Tibial nerve (tissue), 4 donors: ENCODE measurements at regions not wholly inside any gene's neighbourhood (a gene's known extent, or its start where the extent isn't known, plus 50 kb on each side); places are given as distances from the start of the nearest gene placed in this dataset.

ENCODE experiments used
- DNase-seq, 2 donors: peaks; one replicate each; pipeline ENCODE4 v3.0.0-alpha.2; 2019; ENCODE audit warnings: low spot score in 2 of 2
- H3K27ac ChIP-seq, 4 donors: fragments of 200-600 bp; sonication (generic) in 3 of 4; one replicate each; pipeline ENCODE4 v1.5.1; 2017 to 2019; ENCODE audit warnings: mild to moderate bottlenecking in 1 of 4
- H3K27me3 ChIP-seq, 2 donors: fragments of 200-600 bp; sonication (generic) in 1 of 2; one replicate each; pipeline versions ENCODE4 v1.5.1 to v1.6.0; 2017 to 2019
- H3K36me3 ChIP-seq, 3 donors: fragments of 200-600 bp; sonication (generic); one replicate each; pipeline ENCODE4 v1.5.1; 2018 to 2019
- H3K4me1 ChIP-seq, 4 donors: fragments of 200-600 bp; sonication (generic) in 3 of 4; one replicate each; pipeline ENCODE4 v1.5.1; 2017 to 2019
- H3K4me3 ChIP-seq, 4 donors: fragments of 200-600 bp; sonication (generic) in 3 of 4; one replicate each; pipeline ENCODE4 v1.5.1; 2017 to 2019; ENCODE audit warnings: mild to moderate bottlenecking in 1 of 4, moderate library complexity in 1 of 4
- H3K9me3 ChIP-seq, 4 donors: fragments of 200-600 bp; sonication (generic) in 3 of 4; one replicate each; pipeline ENCODE4 v1.5.1; 2017 to 2019
- EP300 ChIP-seq, 2 donors: sonication (generic); formaldehyde crosslinking; IDR thresholded peaks; one replicate each; pipeline ENCODE4 v1.6.1; 2017; ENCODE audit warnings: antibody characterized with exemption in 2 of 2, mild to moderate bottlenecking in 1 of 2
- POLR2A ChIP-seq, 2 donors: fragments of 450-650 bp; IDR thresholded peaks; one replicate each; pipeline ENCODE4 v1.6.1; 2017; ENCODE audit warnings: antibody characterized with exemption in 2 of 2, mild to moderate bottlenecking in 2 of 2, moderate library complexity in 2 of 2
- WGBS, 2 donors: methylation state at CpG; one replicate each; pipeline ENCODE4 v1.1.5; 2018; 5-methylcytosine and 5-hydroxymethylcytosine counted together
- TF ChIP-seq, protein P1 (sequence below), 5 experiments: fragments of 200-600 bp in 3 of 5; fragments of 450-650 bp in 2 of 5; sonication (generic) in 3 of 5; IDR thresholded peaks; one replicate each; pipeline ENCODE4 v1.5.1; 2016 to 2019; ENCODE audit warnings: antibody characterized with exemption in 5 of 5, mild to moderate bottlenecking in 3 of 5, moderate library complexity in 2 of 5

DNA sequence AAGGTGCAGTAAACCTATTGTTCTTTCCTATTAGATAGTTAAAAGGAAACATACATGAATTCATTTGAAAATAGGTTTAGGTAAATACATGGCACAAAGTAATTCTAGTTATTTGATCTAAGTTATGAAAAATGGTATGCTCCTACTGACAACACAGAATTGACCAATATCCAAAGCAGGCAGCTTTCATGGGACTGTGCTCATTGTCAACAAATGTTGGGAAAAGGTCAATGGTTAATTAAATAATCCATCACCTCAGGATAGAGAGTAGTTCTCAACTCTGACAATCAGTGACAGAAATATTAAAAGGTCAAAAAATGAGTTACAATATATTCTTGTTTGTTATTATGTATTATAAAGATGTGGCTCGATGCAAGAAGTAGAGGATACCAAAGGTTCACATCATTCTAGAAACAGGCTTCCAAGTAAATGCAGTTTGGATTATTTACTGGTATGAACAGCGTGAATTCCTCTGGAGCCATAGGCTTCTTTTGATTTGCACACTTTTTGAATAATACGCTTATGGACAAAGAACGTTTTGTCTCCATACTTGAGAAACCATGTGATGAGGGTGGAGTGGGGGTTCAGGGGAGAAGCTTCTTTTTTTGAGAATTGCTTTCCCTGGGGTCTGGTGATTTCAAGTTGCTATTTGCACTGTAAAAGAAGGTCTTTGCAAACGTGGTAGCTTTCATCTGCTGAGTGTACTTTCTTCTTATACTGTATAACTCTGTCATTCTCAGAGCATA lies 422.0 kb upstream of the ZEB2 start:
- H3K36me3 ChIP-seq, result no peaks in the 10 kb centered on the region
- peaks cover 0 to 40% (median 16%) of the 10 kb centered on the region in 4 donors for H3K4me1 ChIP-seq
- no peak for DNase-seq
- H3K27me3 ChIP-seq, result no peaks in the 10 kb centered on the region
- H3K4me3 ChIP-seq, result peak overlapping the region in 1 of 4 donors; percentile 2
- H3K9me3 ChIP-seq, result no peaks in the 10 kb centered on the region
- WGBS, 2 donors, result 47 to 48% methylated on average over 5 of the region's 5 CpGs
- H3K27ac ChIP-seq, result peak overlapping the region in 2 of 4 donors; percentile 40 to 54
- TF ChIP-seq, protein P1, sequence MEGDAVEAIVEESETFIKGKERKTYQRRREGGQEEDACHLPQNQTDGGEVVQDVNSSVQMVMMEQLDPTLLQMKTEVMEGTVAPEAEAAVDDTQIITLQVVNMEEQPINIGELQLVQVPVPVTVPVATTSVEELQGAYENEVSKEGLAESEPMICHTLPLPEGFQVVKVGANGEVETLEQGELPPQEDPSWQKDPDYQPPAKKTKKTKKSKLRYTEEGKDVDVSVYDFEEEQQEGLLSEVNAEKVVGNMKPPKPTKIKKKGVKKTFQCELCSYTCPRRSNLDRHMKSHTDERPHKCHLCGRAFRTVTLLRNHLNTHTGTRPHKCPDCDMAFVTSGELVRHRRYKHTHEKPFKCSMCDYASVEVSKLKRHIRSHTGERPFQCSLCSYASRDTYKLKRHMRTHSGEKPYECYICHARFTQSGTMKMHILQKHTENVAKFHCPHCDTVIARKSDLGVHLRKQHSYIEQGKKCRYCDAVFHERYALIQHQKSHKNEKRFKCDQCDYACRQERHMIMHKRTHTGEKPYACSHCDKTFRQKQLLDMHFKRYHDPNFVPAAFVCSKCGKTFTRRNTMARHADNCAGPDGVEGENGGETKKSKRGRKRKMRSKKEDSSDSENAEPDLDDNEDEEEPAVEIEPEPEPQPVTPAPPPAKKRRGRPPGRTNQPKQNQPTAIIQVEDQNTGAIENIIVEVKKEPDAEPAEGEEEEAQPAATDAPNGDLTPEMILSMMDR (IDR thresholded peaks at IDR 0.05), result no peak
- TF ChIP-seq EP300 (IDR thresholded peaks at IDR 0.05), result no peak
- TF ChIP-seq POLR2A (IDR thresholded peaks at IDR 0.05), result no peak

DNA sequence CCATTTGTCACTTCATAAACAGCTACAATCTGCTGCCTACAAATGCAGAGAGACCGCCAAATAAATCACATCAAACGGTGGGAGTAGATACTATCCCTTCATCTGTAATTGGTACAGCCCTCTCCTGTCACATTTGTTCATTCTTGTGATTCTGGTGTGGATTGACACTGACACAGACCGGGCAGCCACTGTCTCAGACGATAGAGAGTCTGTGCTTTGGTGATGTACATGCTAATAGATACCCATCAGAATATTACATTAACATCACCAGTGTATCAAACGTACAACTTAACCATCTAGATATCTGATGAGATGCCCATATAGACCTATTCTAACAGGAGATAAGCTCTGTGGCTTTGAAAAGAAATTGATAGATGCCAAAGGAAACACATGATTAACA lies 419.7 kb upstream of the ZEB2 start:
- Histone ChIP-seq H3K9me3 (no peaks in the 10 kb centered on the region), H3K36me3 (no peaks in the 10 kb centered on the region), H3K27ac (peak overlapping the region in 2 of 4 donors; percentile 82), H3K4me1 (peaks cover 0 to 50% (median 15%) of the 10 kb centered on the region in 4 donors), H3K4me3 (no peak overlapping the region), H3K27me3 (no peaks in the 10 kb centered on the region)
- no peak for TF ChIP-seq EP300 (IDR thresholded peaks at IDR 0.05)
- TF ChIP-seq POLR2A (IDR thresholded peaks at IDR 0.05), result no peak
- no peak for DNase-seq
- 54 to 61% methylated on average over 5 of the region's 5 CpGs for WGBS, 2 donors

DNA sequence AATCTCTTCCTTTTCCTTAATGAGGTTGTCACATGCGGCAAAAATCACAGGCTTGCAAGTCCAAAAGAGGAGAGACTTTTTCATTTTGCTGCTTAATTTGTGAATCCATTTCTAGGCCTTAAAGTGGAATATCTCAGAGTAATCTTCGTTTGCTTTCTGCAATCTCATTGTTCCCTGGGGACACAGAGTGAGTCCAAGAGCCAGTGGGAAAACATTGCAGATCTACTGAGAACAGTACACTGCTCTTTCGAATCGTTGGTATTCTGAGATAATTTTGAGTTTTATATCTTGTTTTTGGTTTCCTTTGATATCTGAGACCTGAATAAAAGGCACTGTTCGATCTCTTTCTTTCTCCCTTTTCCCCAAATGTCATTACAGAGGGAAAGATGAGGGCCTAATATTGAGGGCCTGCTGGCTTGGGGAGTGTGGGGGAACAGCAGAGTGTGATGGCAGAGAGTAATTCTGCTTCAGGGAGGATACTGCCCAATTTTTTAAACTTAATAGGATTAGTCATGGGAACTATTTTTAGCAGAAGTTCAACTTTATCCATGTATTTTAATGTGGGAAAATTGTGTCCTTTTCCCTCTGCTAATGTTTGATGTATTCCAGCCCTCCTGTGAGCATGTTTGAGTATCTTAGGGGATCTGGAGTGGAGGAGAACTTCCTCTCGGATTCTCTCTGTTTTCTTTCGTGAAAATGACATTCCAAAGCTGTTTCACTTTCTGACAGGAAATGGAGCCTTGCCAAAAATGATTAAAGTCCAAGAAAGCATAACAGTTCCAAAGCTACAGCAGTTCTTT lies 418.2 kb upstream of the ZEB2 start:
- no peaks in the 10 kb centered on the region for H3K27me3 ChIP-seq
- no peaks in the 10 kb centered on the region for H3K9me3 ChIP-seq
- H3K4me1 ChIP-seq, result peaks cover 0 to 36% (median 11%) of the 10 kb centered on the region in 4 donors
- no peaks in the 10 kb centered on the region for H3K36me3 ChIP-seq
- TF ChIP-seq, protein P1 (IDR thresholded peaks at IDR 0.05), result no peak
- TF ChIP-seq EP300 (IDR thresholded peaks at IDR 0.05), result peak in 1 of 2 donors; percentile 38
- H3K4me3 ChIP-seq, result peak overlapping the region in 2 of 4 donors; percentile 30 to 36
- peak overlapping the region; percentile 28 to 82 (median 65) for H3K27ac ChIP-seq
- DNase-seq, result peak in 1 of 2 donors; percentile 27
- WGBS, 2 donors, result 22 to 23% methylated on average over 7 of the region's 7 CpGs

DNA sequence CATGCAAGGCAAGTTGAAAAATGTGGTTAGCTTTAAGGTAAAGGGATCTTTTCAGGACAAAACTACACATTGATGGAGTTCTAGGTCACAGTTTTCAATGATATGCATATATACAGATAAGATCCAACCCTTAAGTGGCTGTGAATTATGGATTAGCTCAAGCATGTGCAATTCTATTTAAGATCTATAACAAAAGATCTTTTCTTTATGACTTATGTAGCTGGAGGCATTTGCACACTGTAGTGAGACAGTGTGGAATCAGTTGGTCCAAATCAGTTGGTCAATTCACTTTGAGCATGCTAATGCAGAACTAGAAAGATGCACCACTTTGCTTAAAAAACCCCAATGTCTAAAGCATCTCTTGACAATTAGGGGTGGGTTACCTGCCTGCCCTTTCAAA lies 417.1 kb upstream of the ZEB2 start:
- H3K4me1 ChIP-seq, result peaks cover 0 to 36% (median 11%) of the 10 kb centered on the region in 4 donors
- no peaks in the 10 kb centered on the region for H3K27me3 ChIP-seq
- H3K27ac ChIP-seq, result peak overlapping the region in 2 of 4 donors; percentile 48 to 82
- no peaks in the 10 kb centered on the region for H3K9me3 ChIP-seq
- DNase-seq, result no peak
- H3K36me3 ChIP-seq, result no peaks in the 10 kb centered on the region
- H3K4me3 ChIP-seq, result no peak overlapping the region
- TF ChIP-seq POLR2A (IDR thresholded peaks at IDR 0.05) (no peak), EP300 (IDR thresholded peaks at IDR 0.05) (no peak)
- TF ChIP-seq, protein P1 (IDR thresholded peaks at IDR 0.05), result no peak

DNA sequence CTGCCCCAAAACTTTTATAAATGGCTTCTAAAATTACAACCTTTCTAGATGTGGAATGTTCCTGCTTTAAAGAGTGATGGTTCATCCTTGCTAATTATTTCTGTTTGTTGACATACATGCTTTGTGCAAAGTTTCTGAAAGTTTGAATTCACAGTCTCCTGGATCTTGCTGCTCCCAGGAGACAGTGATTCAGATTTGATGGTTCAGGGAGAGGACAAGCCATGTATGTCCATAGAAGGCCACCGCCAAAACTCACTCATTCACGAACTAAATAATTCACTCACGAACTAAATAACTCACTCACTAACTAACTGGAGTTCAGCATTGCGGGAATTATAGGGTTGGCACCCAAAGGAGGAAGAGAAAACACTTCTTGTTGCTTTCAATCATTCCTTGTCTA lies 416.5 kb upstream of the ZEB2 start:
- 71 to 79% methylated on average over 4 of the region's 4 CpGs for WGBS, 2 donors
- Histone ChIP-seq H3K27me3 (no peaks in the 10 kb centered on the region), H3K9me3 (no peaks in the 10 kb centered on the region), H3K36me3 (no peaks in the 10 kb centered on the region), H3K4me3 (no peak overlapping the region), H3K27ac (no peak overlapping the region), H3K4me1 (peaks cover 0 to 36% (median 11%) of the 10 kb centered on the region in 4 donors)
- DNase-seq, result no peak
- TF ChIP-seq EP300 (IDR thresholded peaks at IDR 0.05), result no peak
- TF ChIP-seq, protein P1 (IDR thresholded peaks at IDR 0.05), result no peak
- no peak for TF ChIP-seq POLR2A (IDR thresholded peaks at IDR 0.05)
